ENCODE measurements at regions not wholly inside any gene's neighbourhood (a gene's known extent, or its start where the extent isn't known, plus 50 kb on each side); places are given as distances from the start of the nearest gene placed in this dataset.
"Not testable (repeated sequence)": the region's sequence is repeated elsewhere in the genome, so short reads cannot be mapped to it uniquely, and the experiment has no call there.

DNA sequence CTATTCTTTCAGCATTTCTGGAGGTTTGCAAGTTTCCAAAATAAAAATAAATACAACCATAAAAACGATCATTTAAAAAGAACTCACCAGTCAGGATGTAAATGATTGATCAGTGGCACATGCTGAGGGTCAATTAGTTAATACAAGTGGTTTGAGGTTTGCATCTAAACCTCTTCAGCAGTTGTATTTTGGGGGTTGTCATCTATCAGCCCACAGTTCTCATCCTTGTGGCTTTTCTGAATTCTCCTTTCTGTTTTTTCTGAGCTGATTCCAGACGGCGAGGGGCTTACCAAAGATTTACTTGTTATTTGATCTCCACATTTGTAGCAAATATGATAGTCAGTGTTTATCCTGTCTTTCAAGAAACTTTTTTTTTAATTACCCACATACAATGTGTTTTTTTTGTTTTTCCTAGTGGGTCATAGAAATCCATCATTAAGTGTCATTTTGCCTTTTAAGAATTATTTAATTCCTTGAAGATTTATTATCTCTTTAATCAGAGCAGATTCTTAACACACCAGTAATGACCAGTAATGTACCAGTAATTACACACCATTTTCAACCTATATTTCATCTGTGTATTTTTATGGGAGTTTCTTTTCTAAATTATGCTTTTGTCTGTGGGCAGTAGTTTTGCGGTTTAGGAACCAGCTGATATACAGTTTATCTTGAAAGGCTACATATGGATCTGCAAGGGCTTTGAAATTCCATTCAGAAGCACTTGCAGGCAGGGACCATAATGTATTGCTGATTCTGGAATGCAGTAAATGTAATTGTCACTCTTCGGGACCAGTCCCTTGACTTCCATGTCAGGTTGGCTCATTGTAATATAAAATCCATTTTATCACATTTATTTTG, 56.3 kb upstream of the DAAM1 start:
- no peak for DNase-seq

- no peak for DNase-seq
These were observed 55.5 kb upstream of the DAAM1 start for GRCh38 chr14:59132796-59133494.

- no peak for DNase-seq
These were observed 54.8 kb upstream of the DAAM1 start for GRCh38 chr14:59133709-59134108.

- no peak for DNase-seq
These were observed 54.2 kb upstream of the DAAM1 start for GRCh38 chr14:59134307-59134706.

DNA sequence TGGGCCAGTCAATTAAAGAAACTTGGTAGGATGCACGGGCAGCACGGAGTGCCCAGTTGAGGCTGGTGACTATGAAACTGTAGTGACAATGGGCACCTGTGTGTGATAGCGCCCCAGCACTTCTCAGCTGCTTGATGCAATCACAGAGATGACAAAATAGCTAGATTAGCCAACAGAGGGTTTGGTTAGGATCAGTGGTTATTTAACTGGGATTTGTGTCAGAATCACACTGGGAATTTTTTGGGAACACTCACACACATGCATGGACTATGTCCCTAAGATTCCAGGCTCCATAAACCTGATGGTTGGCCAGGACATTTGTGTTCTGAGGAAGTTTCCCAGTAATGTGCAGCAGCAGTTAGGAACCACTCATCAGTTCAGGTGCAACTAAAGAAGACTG, 51.2 kb upstream of the DAAM1 start:
- DNase-seq, result no peak

- DNase-seq, result not testable (repeated sequence)
These were observed 49.9 kb upstream of the DAAM1 start for GRCh38 chr14:59138576-59138975.

Measured in NCI-H1105 (cell line).